ENCODE measurements at regions not wholly inside any gene's neighbourhood (a gene's known extent, or its start where the extent isn't known, plus 50 kb on each side); places are given as distances from the start of the nearest gene placed in this dataset.
"Not testable (repeated sequence)": the region's sequence is repeated elsewhere in the genome, so short reads cannot be mapped to it uniquely, and the experiment has no call there.

DNA sequence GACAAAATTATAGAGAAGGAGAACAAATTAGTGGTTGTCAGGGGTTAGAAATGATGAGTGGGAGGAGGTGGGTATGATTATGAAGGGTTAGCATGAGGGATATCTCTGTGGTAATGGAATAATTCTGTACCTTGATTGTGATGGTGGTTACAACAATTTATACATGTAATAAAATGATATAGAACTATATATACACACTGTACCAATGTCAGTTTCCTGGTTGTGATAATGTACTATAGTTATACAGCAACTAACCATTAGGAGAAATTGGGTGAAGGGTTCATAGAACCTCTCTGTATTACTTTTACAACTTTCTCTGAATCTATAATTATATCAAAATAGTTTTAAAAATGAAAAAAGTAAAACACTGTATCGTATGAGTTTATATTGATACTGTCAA is 148.1 kb downstream of the ZNF621 start:
- H3K4me1 ChIP-seq (ENCODE audit: control insufficient read depth, insufficient read depth, low read length): peaks cover 5% of the 10 kb centered on the region; the same call in 1 of the 2 replicates
- no peak overlapping the region for H3K27ac ChIP-seq (ENCODE audit: low read depth, low read length)
- no peak overlapping the region for H3K4me3 ChIP-seq (ENCODE audit: low read depth, low read length)
- H3K27me3 ChIP-seq (ENCODE audit: control insufficient read depth, insufficient read depth, low read length): no peaks in the 10 kb centered on the region
- no peaks in the 10 kb centered on the region for H3K36me3 ChIP-seq (ENCODE audit: control insufficient read depth, insufficient read depth, low read length)
- H3K9ac ChIP-seq (ENCODE audit: low read depth, low read length): no peak overlapping the region
- H3K9me3 ChIP-seq (ENCODE audit: control insufficient read depth, insufficient read depth, low read length): no peaks in the 10 kb centered on the region

DNA sequence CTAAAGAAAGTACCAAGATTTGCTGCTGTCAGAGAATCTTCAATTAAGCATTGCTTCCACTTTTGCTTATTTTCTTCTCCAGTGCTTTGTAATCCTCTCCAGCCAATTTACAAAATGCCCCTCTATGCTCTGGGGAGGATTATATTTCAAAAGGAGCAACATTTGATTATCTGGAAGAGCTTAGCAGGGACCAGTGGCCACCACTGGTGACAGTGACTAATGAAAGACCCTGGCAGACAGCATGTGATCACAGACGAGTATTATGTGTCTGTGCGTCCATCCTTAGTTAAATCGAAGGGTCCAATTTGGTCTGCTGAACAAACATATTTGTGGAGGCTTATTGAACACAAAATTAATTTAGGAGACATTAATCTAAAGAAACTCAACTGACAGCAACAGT is 152.6 kb downstream of the ZNF621 start:
- Histone ChIP-seq H3K27ac (ENCODE audit: low read depth, low read length) (no peak overlapping the region), H3K4me3 (ENCODE audit: low read depth, low read length) (no peak overlapping the region), H3K27me3 (ENCODE audit: control insufficient read depth, insufficient read depth, low read length) (no peaks in the 10 kb centered on the region), H3K36me3 (ENCODE audit: control insufficient read depth, insufficient read depth, low read length) (no peaks in the 10 kb centered on the region), H3K9ac (ENCODE audit: low read depth, low read length) (no peak overlapping the region), H3K9me3 (ENCODE audit: control insufficient read depth, insufficient read depth, low read length) (no peaks in the 10 kb centered on the region), H3K4me1 (ENCODE audit: control insufficient read depth, insufficient read depth, low read length) (peaks cover 13% of the 10 kb centered on the region; the same call in 1 of the 2 replicates)

DNA sequence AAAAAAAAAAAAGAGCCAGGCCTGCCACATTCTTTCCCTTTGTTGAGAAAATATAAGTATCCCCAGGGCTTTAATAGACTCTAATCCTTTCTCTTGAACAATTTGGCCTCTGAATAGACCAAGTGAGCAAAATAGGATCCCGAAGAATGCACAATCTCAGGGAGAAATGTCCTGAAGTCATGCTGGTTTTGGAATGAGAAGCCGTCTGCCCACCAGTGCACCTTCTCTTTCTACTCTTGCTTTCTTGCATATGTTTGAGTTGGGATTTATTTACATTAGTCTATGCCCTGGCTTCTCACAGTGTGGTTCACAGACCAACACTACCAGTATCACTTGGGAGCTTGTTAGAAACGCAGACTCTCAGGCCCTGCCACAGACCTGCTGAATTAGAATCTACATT is 153.0 kb downstream of the ZNF621 start:
- H3K27me3 ChIP-seq (ENCODE audit: control insufficient read depth, insufficient read depth, low read length): no peaks in the 10 kb centered on the region
- H3K36me3 ChIP-seq (ENCODE audit: control insufficient read depth, insufficient read depth, low read length): no peaks in the 10 kb centered on the region
- H3K9me3 ChIP-seq (ENCODE audit: control insufficient read depth, insufficient read depth, low read length): no peaks in the 10 kb centered on the region
- peaks cover 13% of the 10 kb centered on the region; the same call in 1 of the 2 replicates for H3K4me1 ChIP-seq (ENCODE audit: control insufficient read depth, insufficient read depth, low read length)
- no peak overlapping the region for H3K27ac ChIP-seq (ENCODE audit: low read depth, low read length)
- no peak overlapping the region for H3K4me3 ChIP-seq (ENCODE audit: low read depth, low read length)
- no peak overlapping the region for H3K9ac ChIP-seq (ENCODE audit: low read depth, low read length)

DNA sequence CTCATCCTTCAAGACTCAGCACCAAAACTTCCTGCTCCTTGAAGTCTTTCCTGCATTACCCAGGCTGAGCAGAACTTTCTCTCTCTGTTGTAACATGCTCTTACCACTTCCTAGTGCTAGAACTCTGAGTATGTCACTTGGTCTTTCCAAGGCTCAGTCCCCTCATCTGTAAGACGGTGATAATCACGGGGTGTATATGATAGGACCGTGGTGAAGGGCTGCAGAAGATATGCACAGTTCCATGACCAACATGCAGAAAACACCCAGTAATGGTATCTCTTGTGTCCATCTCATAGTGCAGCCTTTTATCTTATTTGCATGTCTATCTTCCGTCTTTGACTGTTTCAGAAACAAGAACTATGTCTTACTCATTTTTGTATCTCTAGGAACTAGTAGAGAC is 154.5 kb downstream of the ZNF621 start:
- Histone ChIP-seq H3K27me3 (ENCODE audit: control insufficient read depth, insufficient read depth, low read length) (no peaks in the 10 kb centered on the region), H3K9ac (ENCODE audit: low read depth, low read length) (no peak overlapping the region), H3K36me3 (ENCODE audit: control insufficient read depth, insufficient read depth, low read length) (no peaks in the 10 kb centered on the region), H3K27ac (ENCODE audit: low read depth, low read length) (no peak overlapping the region), H3K9me3 (ENCODE audit: control insufficient read depth, insufficient read depth, low read length) (no peaks in the 10 kb centered on the region), H3K4me3 (ENCODE audit: low read depth, low read length) (no peak overlapping the region), H3K4me1 (ENCODE audit: control insufficient read depth, insufficient read depth, low read length) (peaks cover 13% of the 10 kb centered on the region; the same call in 1 of the 2 replicates)

DNA sequence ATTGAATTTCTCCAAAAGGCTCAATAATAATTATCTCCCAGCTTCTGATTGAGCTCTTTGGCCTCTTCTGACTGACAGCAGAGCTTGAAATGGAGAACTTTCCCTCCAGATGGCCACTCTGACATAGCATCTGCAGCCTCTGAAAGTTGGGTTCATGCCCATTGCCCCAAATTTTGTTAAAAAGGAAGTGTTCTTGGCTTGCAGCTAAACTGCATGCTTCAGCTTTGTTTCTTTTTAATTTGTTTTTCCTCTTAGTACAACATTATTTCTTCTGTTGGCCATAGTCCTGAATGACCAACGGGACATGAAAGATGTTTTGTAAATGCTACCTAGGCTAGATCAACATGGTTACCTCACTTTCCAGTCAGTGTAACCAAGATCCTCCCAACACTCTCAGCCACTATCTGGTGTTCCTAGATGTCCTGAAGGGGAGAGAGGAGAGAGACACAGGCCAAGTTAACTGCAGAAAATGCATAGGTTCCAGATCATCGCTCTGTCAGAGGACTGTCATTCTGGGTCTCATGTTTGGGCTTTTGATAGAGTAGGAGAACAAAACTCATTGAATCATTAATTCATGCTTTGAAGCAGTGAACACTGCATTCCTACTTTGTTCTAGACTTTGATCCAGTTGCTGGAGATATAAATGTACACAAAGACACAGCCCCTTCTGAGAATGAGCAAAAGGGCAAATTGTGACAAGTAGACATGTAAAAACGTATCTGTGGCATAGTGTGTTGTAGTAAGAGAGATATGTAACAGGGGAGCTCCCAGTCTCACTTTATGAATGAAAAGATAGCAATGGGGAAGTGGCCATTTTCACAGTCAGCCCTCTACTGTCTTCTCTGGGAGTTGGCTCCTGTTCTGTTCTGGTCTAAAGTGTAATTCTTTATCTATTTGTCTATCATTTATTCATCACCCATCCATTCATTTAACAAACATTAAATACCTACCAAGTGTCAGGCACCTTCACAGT is 156.2 kb downstream of the ZNF621 start:
- no peaks in the 10 kb centered on the region for H3K9me3 ChIP-seq (ENCODE audit: control insufficient read depth, insufficient read depth, low read length)
- H3K4me1 ChIP-seq (ENCODE audit: control insufficient read depth, insufficient read depth, low read length): peaks cover 13% of the 10 kb centered on the region; the same call in 1 of the 2 replicates
- no peaks in the 10 kb centered on the region for H3K36me3 ChIP-seq (ENCODE audit: control insufficient read depth, insufficient read depth, low read length)
- H3K27ac ChIP-seq (ENCODE audit: low read depth, low read length): no peak overlapping the region
- no peaks in the 10 kb centered on the region for H3K27me3 ChIP-seq (ENCODE audit: control insufficient read depth, insufficient read depth, low read length)
- H3K9ac ChIP-seq (ENCODE audit: low read depth, low read length): no peak overlapping the region
- H3K4me3 ChIP-seq (ENCODE audit: low read depth, low read length): no peak overlapping the region

DNA sequence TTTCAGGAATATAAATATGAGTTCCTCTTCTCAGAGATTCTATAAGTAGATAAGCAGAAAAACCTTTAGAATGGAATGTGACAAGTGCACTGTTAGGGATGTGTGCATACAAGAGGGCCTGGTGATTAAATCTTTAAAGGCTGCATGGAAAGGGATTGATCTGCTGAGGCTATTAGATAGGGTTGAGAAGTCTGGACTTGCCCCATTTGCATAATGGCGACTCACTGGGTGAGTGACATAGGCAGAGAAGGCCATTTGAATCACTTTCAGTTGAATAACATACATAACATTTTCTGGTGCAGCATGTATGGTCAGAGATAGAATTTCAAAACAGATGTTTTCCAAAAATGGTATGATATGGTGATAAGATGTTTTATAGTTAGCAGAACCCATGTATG is 156.9 kb downstream of the ZNF621 start:
- no peaks in the 10 kb centered on the region for H3K36me3 ChIP-seq (ENCODE audit: control insufficient read depth, insufficient read depth, low read length)
- no peaks in the 10 kb centered on the region for H3K9me3 ChIP-seq (ENCODE audit: control insufficient read depth, insufficient read depth, low read length)
- no peak overlapping the region for H3K9ac ChIP-seq (ENCODE audit: low read depth, low read length)
- H3K27ac ChIP-seq (ENCODE audit: low read depth, low read length): no peak overlapping the region
- H3K4me3 ChIP-seq (ENCODE audit: low read depth, low read length): no peak overlapping the region
- H3K27me3 ChIP-seq (ENCODE audit: control insufficient read depth, insufficient read depth, low read length): no peaks in the 10 kb centered on the region
- peaks cover 13% of the 10 kb centered on the region; the same call in 1 of the 2 replicates for H3K4me1 ChIP-seq (ENCODE audit: control insufficient read depth, insufficient read depth, low read length)

DNA sequence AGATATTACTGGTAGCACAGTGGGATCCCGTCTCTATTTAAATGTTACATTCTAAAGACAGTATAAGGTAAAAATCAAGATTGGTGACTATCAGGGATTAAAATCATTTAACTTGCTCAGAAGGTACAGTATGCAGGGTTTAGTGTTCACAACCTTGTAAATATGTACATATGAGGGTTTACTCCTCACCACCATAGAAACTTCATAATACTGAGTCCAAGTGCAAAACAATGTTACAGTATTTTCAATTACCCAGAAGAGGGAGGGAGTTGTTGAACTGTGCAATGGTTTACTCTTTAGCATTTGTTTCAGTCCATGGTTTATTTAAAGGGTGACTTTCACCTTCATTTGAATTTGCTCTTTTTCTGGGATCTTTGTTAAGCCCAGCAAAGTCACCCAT is 165.1 kb downstream of the ZNF621 start:
- H3K27me3 ChIP-seq (ENCODE audit: control insufficient read depth, insufficient read depth, low read length): no peaks in the 10 kb centered on the region
- no peak overlapping the region for H3K27ac ChIP-seq (ENCODE audit: low read depth, low read length)
- H3K4me3 ChIP-seq (ENCODE audit: low read depth, low read length): no peak overlapping the region
- H3K4me1 ChIP-seq (ENCODE audit: control insufficient read depth, insufficient read depth, low read length): no peaks in the 10 kb centered on the region
- H3K9ac ChIP-seq (ENCODE audit: low read depth, low read length): no peak overlapping the region
- no peaks in the 10 kb centered on the region for H3K36me3 ChIP-seq (ENCODE audit: control insufficient read depth, insufficient read depth, low read length)
- H3K9me3 ChIP-seq (ENCODE audit: control insufficient read depth, insufficient read depth, low read length): no peaks in the 10 kb centered on the region

- Histone ChIP-seq H3K4me1 (ENCODE audit: control insufficient read depth, insufficient read depth, low read length) (no peaks in the 10 kb centered on the region), H3K36me3 (ENCODE audit: control insufficient read depth, insufficient read depth, low read length) (no peaks in the 10 kb centered on the region), H3K9me3 (ENCODE audit: control insufficient read depth, insufficient read depth, low read length) (no peaks in the 10 kb centered on the region), H3K27ac (ENCODE audit: low read depth, low read length) (no peak overlapping the region), H3K4me3 (ENCODE audit: low read depth, low read length) (no peak overlapping the region), H3K9ac (ENCODE audit: low read depth, low read length) (no peak overlapping the region), H3K27me3 (ENCODE audit: control insufficient read depth, insufficient read depth, low read length) (no peaks in the 10 kb centered on the region)
Measured at GRCh38 chr3:40690749-40691451, 166.1 kb downstream of the ZNF621 start.

GRCh38 chr3:40691452-40691861 is 166.7 kb downstream of the ZNF621 start:
- Histone ChIP-seq H3K36me3 (ENCODE audit: control insufficient read depth, insufficient read depth, low read length) (no peaks in the 10 kb centered on the region), H3K4me3 (ENCODE audit: low read depth, low read length) (no peak overlapping the region), H3K9me3 (ENCODE audit: control insufficient read depth, insufficient read depth, low read length) (no peaks in the 10 kb centered on the region), H3K27ac (ENCODE audit: low read depth, low read length) (no peak overlapping the region), H3K27me3 (ENCODE audit: control insufficient read depth, insufficient read depth, low read length) (no peaks in the 10 kb centered on the region), H3K9ac (ENCODE audit: low read depth, low read length) (no peak overlapping the region), H3K4me1 (ENCODE audit: control insufficient read depth, insufficient read depth, low read length) (no peaks in the 10 kb centered on the region)

DNA sequence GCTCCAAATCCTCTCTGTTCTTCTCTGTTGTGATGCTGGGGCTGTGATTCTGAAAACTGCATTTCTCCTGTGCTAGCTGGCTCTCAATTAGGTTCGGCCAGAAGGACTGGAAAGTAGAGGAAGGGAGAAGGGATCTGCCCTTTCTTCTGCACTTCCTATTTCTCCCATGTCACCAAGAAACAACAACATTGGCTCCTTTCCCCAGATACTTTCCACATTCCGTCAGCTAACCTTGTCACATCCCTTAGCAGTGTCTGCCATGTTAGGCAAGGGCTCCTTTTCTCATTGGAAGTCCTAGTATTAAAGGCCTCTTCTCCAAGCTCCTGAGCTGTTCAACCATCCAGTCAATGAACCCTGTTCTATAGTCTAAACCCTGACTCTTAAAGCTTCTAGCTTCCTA is 171.1 kb downstream of the ZNF621 start:
- H3K9ac ChIP-seq (ENCODE audit: low read depth, low read length): no peak overlapping the region
- H3K4me1 ChIP-seq (ENCODE audit: control insufficient read depth, insufficient read depth, low read length): no peaks in the 10 kb centered on the region
- no peaks in the 10 kb centered on the region for H3K27me3 ChIP-seq (ENCODE audit: control insufficient read depth, insufficient read depth, low read length)
- no peaks in the 10 kb centered on the region for H3K36me3 ChIP-seq (ENCODE audit: control insufficient read depth, insufficient read depth, low read length)
- H3K27ac ChIP-seq (ENCODE audit: low read depth, low read length): no peak overlapping the region
- no peak overlapping the region for H3K4me3 ChIP-seq (ENCODE audit: low read depth, low read length)
- H3K9me3 ChIP-seq (ENCODE audit: control insufficient read depth, insufficient read depth, low read length): peaks cover under 1% of the 10 kb centered on the region; the same call in 1 of the 2 replicates

GRCh38 chr3:40698611-40699010 is 173.9 kb downstream of the ZNF621 start:
- not testable (repeated sequence) for H3K36me3 ChIP-seq (ENCODE audit: control insufficient read depth, insufficient read depth, low read length); H3K9ac ChIP-seq (ENCODE audit: low read depth, low read length); H3K9me3 ChIP-seq (ENCODE audit: control insufficient read depth, insufficient read depth, low read length); H3K4me1 ChIP-seq (ENCODE audit: control insufficient read depth, insufficient read depth, low read length); H3K27me3 ChIP-seq (ENCODE audit: control insufficient read depth, insufficient read depth, low read length); H3K27ac ChIP-seq (ENCODE audit: low read depth, low read length); H3K4me3 ChIP-seq (ENCODE audit: low read depth, low read length)
